ENCODE measurements at regions not wholly inside any gene's neighbourhood (a gene's known extent, or its start where the extent isn't known, plus 50 kb on each side); places are given as distances from the start of the nearest gene placed in this dataset.

- Histone ChIP-seq H2AFZ (ENCODE audit: insufficient read depth, low read depth, low read length, poor library complexity, severe bottlenecking) (no peak overlapping the region), H3K27ac (ENCODE audit: low read depth in 1 of 2, low read length in 2 of 2) (no peak overlapping the region), H3K79me2 (ENCODE audit: insufficient read depth, low read length) (no peaks in the 10 kb centered on the region), H3K4me2 (replicated peaks; ENCODE audit: extremely low read depth, low read length, poor library complexity, severe bottlenecking) (no peak overlapping the region), H3K9me3 (replicated peaks in 1 of 2; ENCODE audit: control insufficient read depth in 1 of 2, insufficient read depth in 1 of 2, low read length in 2 of 2) (peaks cover 34 to 40% of the 10 kb centered on the region in 2 donors), H4K20me1 (ENCODE audit: insufficient read depth, low read length) (no peaks in the 10 kb centered on the region), H3K4me1 (ENCODE audit: control insufficient read depth in 1 of 2, insufficient read depth in 2 of 2, low read length in 2 of 2) (no peaks in the 10 kb centered on the region), H3K27me3 (ENCODE audit: control insufficient read depth in 2 of 2, insufficient read depth in 2 of 2, low read length in 2 of 2) (no peaks in the 10 kb centered on the region), H3K9ac (ENCODE audit: insufficient read depth, low read length, poor library complexity, severe bottlenecking) (no peak overlapping the region), H3K36me3 (replicated peaks in 1 of 2; ENCODE audit: control insufficient read depth in 1 of 2, insufficient read depth in 2 of 2, low read length in 2 of 2) (no peaks in the 10 kb centered on the region), H3K4me3 (replicated peaks in 1 of 3; ENCODE audit: low read depth in 2 of 3, low read length in 3 of 3) (no peak overlapping the region)
- intact Hi-C loops (cut with micrococcal nuclease), result no loop called here
- Mint-ChIP-seq H3K4me1 (peaks cover 2% of the 10 kb centered on the region), H3K4me3 (no peak overlapping the region), H3K27me3 (ENCODE audit: low read depth in 3 of 3) (peaks cover 0 to 5% (median 4%) of the 10 kb centered on the region in 3 donors), H3K9me3 (peaks cover 23 to 45% (median 36%) of the 10 kb centered on the region in 7 donors), H3K36me3 (peaks cover 0 to 7% of the 10 kb centered on the region in 2 donors), H3K27ac (no peak overlapping the region)
- TF ChIP-seq CTCF (IDR thresholded peaks at IDR 0.05), result no peak
- WGBS (ENCODE audit: insufficient coverage), result no CpG with 5 or more reads among the region's 1 CpG
- DNase-seq, result no peak
Measured at GRCh38 chr2:62281663-62282062, 85.7 kb downstream of the B3GNT2 start.

GRCh38 chr2:62277688-62278087 lies 81.8 kb downstream of the B3GNT2 start:
- Histone ChIP-seq H3K36me3 (replicated peaks in 1 of 2; ENCODE audit: control insufficient read depth in 1 of 2, insufficient read depth in 2 of 2, low read length in 2 of 2) (no peaks in the 10 kb centered on the region), H4K20me1 (ENCODE audit: insufficient read depth, low read length) (no peaks in the 10 kb centered on the region), H3K4me3 (replicated peaks in 1 of 3; ENCODE audit: low read depth in 2 of 3, low read length in 3 of 3) (no peak overlapping the region), H3K9me3 (replicated peaks in 1 of 2; ENCODE audit: control insufficient read depth in 1 of 2, insufficient read depth in 1 of 2, low read length in 2 of 2) (peaks cover 23 to 25% of the 10 kb centered on the region in 2 donors), H3K79me2 (ENCODE audit: insufficient read depth, low read length) (no peaks in the 10 kb centered on the region), H2AFZ (ENCODE audit: insufficient read depth, low read depth, low read length, poor library complexity, severe bottlenecking) (no peak overlapping the region), H3K9ac (ENCODE audit: insufficient read depth, low read length, poor library complexity, severe bottlenecking) (no peak overlapping the region), H3K27me3 (ENCODE audit: control insufficient read depth in 2 of 2, insufficient read depth in 2 of 2, low read length in 2 of 2) (no peaks in the 10 kb centered on the region), H3K27ac (ENCODE audit: low read depth in 1 of 2, low read length in 2 of 2) (no peak overlapping the region), H3K4me1 (ENCODE audit: control insufficient read depth in 1 of 2, insufficient read depth in 2 of 2, low read length in 2 of 2) (no peaks in the 10 kb centered on the region), H3K4me2 (replicated peaks; ENCODE audit: extremely low read depth, low read length, poor library complexity, severe bottlenecking) (no peak overlapping the region)
- H3K36me3 Mint-ChIP-seq, result peaks cover 0 to 4% of the 10 kb centered on the region in 2 donors
- no peak overlapping the region for H3K4me3 Mint-ChIP-seq
- no peak for TF ChIP-seq CTCF (IDR thresholded peaks at IDR 0.05)
- peaks cover 0 to 4% (median 4%) of the 10 kb centered on the region in 3 donors for H3K27me3 Mint-ChIP-seq (ENCODE audit: low read depth in 3 of 3)
- H3K27ac Mint-ChIP-seq, result peak overlapping the region in 1 of 7 donors; percentile 30
- H3K4me1 Mint-ChIP-seq, result peaks cover 2% of the 10 kb centered on the region
- DNase-seq, result no peak
- 90% methylated on average over 1 of the region's 1 CpG for WGBS (ENCODE audit: insufficient coverage)
- peaks cover 11 to 30% (median 25%) of the 10 kb centered on the region in 7 donors for H3K9me3 Mint-ChIP-seq
- intact Hi-C loops (cut with micrococcal nuclease), result no loop called here

Data from CD14-positive monocyte (primary cell).